ENCODE measurements at regions not wholly inside any gene's neighbourhood (a gene's known extent, or its start where the extent isn't known, plus 50 kb on each side); places are given as distances from the start of the nearest gene placed in this dataset.

- TF ChIP-seq POLR2A (IDR thresholded peaks at IDR 0.05; ENCODE audit: low read depth, low read length) (no peak), POU2F2 (IDR thresholded peaks at IDR 0.05; ENCODE audit: low read depth, low read length) (no peak), POLR2AphosphoS5 (IDR thresholded peaks at IDR 0.05; ENCODE audit: low read depth, low read length) (no peak), TAF1 (IDR thresholded peaks at IDR 0.05; ENCODE audit: low read depth, low read length) (no peak), SPI1 (IDR thresholded peaks at IDR 0.05; ENCODE audit: low read depth, low read length) (no peak)
Measured at GRCh38 chr14:65269732-65270131, 142.8 kb upstream of the FUT8 start.

Data from GM12891 (cell line).